HG02970 (cell line): ENCODE measurements at regions not wholly inside any gene's neighbourhood (a gene's known extent, or its start where the extent isn't known, plus 50 kb on each side); places are given as distances from the start of the nearest gene placed in this dataset.

Experiments used
- ATAC-seq: cut with Tn5 transposase; IDR thresholded peaks from one replicate; pipeline ENCODE4 v1.9.1; 2021; ENCODE audit warnings: mild to moderate bottlenecking, moderate library complexity, moderate number of reproducible peaks; ENCODE audit not compliant: unreplicated experiment, low FRiP score

- ATAC-seq, result no peak
These were observed 147.0 kb upstream of the ID2 start for GRCh38 chr2:8534729-8535468.

- ATAC-seq, result no peak
These were observed 146.4 kb upstream of the ID2 start for GRCh38 chr2:8535469-8535795.

DNA sequence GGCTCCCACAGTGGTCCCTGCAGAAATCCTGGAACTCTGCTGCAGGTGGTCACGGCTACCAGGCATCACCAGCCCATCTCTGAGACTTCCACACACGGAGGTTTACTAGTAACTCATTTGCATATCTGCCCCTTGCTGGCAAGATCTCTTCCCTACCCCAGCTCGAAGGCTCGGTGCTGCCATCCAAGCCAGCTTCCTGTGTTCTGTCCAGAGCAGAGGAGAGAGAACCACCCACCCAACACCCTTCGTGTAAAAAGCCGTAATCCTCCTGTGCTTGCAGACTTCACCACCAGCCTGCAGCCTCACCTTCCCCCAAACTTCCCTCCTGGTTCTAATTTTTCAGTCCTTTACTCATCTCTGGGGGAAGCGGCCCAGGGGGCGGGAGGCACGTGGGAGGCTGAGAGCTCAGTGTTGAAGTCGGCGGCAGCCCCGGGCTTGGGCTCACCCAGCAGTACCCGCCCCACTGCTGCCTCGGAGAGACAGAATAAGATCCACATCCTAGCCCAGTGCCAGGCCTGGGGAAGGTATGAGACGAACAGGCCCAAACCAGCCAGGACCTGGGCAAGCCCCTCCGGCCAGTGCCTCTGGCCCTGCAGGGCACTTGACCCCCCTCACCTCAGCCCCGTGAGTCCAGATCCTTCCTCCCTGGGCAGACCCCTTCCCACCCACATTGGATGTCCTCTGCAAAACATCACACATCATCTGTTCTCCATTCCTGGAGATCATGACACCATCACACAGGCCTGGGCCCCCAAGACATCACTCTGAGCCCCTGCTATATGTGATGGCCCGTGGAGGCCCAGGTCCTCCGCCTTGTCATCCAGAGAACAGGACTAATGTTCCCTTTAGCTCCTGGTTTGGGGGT is 145.8 kb upstream of the ID2 start:
- ATAC-seq, result no peak

GRCh38 chr2:8536686-8537561 is 144.9 kb upstream of the ID2 start:
- ATAC-seq, result no peak

DNA sequence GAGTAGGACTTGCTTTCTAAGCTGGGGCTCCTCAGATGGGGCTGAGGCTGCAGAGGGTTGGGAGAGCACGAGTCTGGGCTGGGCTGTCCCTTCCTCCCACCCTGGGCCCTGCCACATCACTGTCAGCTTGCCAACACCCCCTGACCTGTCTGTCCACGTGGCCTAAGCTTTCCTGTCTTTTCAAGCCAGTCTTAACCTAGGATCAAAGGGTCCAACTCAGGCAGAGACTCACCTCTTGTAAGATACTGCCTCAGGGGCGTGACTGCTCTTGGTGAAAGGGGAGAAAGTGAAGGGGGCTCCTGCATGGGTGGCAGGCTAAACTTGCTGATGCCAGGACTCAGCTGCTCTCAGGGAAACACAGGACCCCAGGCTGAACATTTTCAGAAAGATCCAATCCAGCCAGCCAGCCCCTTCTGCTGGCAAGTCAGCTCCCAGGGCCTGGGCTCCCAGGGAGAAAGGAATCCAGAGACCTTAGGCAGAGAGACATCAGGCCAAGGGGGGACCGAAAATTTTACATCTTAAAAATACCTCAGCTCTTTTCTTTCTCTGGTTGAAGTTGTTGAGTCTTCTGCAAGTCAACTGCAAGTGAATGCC is 144.2 kb upstream of the ID2 start:
- ATAC-seq, result no peak

GRCh38 chr2:8538531-8538930 is 143.3 kb upstream of the ID2 start:
- ATAC-seq, result no peak

DNA sequence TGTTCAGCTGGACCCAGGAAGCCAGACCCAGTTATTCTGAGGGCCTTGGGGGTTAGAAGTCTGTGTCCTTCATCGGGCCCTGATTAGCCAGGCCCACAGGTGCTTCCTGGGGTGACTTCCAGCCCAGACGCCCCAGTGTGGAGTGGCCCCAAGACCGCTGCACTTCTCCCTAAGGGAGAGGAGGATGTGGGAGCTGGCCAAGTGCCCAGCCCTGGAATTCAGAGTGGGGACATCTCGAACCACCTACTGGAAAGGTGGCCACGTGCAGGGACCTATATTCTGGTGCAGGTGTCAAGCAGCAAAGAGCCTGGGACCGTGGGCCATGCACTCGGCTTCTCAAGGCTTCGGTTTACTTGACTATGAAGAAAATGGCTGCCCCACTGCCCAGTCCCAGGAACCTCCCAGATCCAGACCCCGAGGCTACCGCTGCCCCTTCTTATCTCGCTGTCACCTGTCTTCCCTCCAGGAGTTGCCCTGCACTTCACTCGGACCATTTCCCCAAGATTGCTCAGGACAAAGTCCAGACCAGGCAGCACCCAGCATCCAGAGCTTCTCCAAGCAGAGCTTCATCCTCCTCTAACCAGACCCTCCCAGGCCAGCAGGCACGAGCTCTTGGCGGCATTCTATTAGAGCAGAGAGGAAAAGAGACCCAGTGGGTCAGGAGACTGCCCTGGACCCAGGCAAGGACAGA is 142.8 kb upstream of the ID2 start:
- no peak for ATAC-seq

DNA sequence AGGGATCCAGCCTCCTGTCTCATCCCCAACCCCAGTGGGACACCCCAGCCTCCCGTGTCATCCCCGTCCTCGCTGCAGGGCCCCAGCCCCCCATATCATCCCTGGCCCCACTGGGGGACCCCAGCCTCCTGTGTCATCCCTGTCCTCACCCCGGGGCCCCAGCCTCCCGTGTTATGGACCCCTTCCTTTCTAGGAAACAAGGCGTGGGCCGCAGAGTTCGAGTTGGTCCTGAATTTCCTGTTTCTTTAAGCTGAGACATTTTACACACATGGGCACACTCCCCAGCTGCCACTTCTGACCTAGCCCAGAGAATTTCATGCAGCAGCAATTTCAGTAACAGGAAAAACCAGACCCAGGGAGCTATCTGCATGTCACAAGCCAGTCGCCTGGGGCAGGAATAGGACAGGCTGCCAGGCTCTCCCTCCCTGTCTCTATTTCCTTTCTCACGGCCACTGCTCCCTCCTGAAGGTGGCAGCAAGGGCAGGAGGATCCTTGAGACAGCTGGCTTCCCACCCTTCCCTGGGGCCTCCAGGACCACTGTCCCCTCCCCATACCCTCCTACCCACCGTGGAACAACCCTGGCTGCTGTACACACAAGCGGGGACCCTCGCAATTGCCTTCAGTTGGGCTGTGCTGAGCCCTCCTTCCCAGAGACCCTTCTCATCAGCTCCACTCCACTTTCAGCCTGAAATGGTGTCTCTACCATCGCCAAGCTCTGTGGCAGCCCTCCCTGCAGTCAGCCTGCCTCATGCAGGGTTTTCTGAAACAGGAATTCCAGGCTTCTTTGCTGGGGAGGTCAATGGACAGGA is 141.9 kb upstream of the ID2 start:
- ATAC-seq, result no peak

GRCh38 chr2:8540552-8541055 is 141.3 kb upstream of the ID2 start:
- no peak for ATAC-seq

DNA sequence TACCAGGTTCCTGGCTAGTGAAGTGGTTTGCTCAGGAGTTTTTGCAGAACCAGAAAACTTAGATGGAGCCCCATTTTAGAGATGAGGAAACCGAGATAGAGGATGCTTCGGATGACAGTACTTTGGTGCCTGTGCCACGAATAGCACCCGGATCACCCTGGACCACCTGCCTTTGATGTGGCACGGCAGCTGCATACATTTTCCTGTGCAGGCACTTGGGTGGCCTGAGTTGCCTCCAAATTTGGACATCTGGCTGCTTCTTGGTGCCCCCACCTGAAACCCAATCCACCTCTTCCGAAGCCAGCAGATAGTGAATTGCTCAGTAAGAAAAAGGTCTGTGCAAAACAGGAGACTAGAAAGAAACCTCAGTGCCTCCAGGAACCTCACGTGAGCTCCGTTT is 140.6 kb upstream of the ID2 start:
- ATAC-seq, result no peak

DNA sequence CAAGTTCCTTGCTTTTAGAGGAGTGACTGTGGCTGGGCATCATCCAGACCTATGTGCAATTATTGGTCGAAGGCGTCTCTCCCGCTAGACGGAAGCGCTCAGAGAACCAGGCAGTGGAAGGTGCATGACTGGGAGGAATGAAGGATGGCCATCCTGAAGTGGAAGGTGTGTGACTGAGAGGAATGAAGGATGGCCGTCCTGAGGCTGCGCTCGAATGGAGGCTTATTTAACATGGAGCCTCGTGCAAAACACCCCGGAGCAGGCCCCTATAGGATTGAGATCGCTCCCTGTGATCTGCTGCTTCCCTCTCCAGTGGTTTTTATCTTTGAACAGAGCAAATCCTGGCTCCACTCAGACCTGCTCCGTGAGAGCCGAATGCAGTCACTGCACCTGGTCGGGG is 140.2 kb upstream of the ID2 start:
- ATAC-seq, result no peak

DNA sequence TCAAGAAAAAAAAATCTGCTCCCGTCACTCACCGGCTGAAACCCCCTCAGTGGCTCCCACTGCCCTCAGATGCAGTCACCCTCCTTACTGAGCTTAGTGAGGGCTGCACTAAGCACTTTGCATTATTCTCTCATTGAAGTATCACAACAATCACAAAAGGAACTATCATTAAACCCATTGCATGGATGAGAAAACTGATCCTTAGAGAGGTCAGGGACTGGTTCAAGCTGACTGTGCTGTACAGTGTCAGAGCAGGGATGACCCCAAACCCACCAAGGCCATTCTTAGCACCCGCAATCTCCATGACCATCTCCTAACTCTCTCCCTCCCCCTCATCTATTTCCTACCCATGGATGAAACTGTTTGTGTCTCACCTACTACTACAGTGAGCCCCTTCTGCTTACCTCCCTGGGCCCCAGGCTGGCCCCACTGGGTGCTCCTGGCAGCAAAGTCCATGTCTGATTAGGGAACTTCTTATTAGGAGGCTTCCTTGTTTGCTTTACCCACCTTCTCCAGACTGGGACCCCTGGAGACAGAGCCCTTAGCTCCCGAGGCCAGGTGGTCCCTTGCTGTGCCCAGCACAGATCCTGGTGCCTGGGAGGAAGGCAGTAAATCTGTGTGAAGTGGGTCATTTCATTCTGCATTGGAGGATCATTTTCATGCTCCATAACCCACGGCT is 139.3 kb upstream of the ID2 start:
- ATAC-seq, result no peak

GRCh38 chr2:8543060-8543382 is 138.8 kb upstream of the ID2 start:
- peak; percentile 14 for ATAC-seq

- peak; percentile 73 for ATAC-seq
These were observed 138.3 kb upstream of the ID2 start for GRCh38 chr2:8543383-8544170.

DNA sequence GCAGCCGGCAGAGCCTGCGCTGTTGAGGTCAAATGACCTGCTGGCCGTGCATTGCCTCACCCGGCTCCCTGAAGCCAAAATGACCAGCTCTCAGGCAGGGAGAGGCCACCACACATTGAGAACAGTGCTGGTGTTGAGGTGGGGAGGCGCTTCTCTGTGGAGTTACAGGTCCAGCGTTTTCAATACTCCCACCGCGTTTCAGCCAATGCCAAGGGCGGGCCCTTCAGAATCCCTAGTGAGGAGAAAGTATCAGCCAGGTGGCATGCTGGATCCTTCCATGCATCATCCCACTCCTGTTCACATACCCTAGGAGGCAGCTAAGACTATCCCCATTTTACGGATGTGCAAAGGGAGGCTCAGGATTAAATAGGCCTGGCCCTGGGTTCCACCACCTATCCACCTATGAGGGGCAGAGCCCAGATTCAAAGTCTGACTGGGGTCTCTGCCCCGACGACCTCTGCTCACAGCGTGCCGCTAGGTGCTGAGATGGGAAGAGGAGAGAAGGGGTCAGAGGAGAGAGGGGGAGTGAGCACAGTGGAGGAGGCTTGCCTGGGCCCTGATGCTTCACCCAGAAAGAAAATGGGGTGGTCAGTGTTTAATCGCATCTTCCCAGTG is 137.6 kb upstream of the ID2 start:
- no peak for ATAC-seq

DNA sequence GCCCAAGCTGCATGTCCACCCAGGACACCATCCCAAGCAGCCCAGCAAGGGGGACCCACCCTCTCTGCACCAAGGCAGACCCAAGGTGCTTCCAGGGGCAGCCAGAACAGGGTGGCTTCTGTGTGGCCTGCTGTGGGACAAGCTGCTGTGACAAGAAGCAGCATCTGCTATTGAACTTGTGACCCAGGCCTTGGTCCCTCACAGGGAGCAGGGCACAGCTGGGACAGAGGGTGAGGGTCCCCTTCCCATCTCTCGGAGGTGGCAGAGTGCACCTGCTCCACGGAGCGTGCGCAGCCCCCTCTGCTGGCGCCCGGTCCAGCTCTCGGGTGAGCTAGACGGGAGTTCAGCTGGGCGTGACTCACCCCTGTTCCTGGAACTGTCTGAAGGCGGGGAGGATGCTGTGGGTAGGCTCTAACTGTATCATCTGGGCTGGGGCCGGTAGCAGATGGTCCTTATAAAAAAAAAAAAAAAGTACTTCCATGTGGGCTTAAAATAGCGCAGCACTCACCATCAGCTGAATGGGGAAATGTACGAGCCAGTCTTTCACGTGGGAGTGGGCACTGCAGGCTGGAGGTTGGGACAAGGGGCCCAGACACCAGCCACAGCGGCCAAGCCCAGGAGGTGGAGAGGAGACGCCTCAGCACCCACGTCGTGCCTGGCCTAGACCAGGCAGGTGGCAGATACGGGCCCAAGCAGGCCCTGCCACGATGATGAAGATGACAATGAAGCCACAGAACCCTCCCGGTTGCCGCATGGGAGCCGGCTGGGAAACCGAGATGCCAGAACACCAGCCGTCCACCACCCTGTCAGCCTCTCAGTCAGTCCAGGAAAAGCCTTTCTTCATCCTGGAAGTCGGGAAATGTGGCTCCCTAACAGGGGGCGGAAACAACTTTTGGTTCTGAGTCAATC is 136.8 kb upstream of the ID2 start:
- peak; percentile 45 for ATAC-seq
